Uterus (tissue), 3 donors: ENCODE measurements at regions not wholly inside any gene's neighbourhood (a gene's known extent, or its start where the extent isn't known, plus 50 kb on each side); places are given as distances from the start of the nearest gene placed in this dataset.

Source experiments
- DNase-seq, 2 donors: peaks; one replicate each; pipeline ENCODE4 v3.0.0-alpha.2; 2019 to 2020
- H3K27ac ChIP-seq, 2 donors: fragments of 200-600 bp; sonication (generic); 1 replicate in 1 of 2; 2 replicates in 1 of 2; pipeline ENCODE4 v1.5.1; 2016 to 2018
- H3K27me3 ChIP-seq, 2 donors: fragments of 200-600 bp; sonication (generic); one replicate each; pipeline ENCODE4 v1.5.1; 2018 to 2019; ENCODE audit warnings: control low read depth in 1 of 2
- H3K36me3 ChIP-seq, 2 donors: fragments of 200-600 bp; sonication (generic); one replicate each; pipeline ENCODE4 v1.5.1; 2019; ENCODE audit warnings: control low read depth in 1 of 2
- H3K4me1 ChIP-seq, 2 donors: fragments of 200-600 bp; sonication (generic); one replicate each; pipeline ENCODE4 v1.5.1; 2018 to 2019; ENCODE audit warnings: control low read depth in 1 of 2
- H3K4me3 ChIP-seq, 2 donors: fragments of 200-600 bp; sonication (generic); 1 replicate in 1 of 2; 2 replicates in 1 of 2; pipeline ENCODE4 v1.5.1; 2018 to 2019; ENCODE audit warnings: mild to moderate bottlenecking in 1 of 2
- H3K9me3 ChIP-seq, 2 donors: fragments of 200-600 bp; sonication (generic); one replicate each; pipeline ENCODE4 v1.5.1; 2019; ENCODE audit warnings: control low read depth in 1 of 2
- POLR2A ChIP-seq, 2 donors: fragments of 450-650 bp; IDR thresholded peaks; one replicate each; pipeline ENCODE4 v1.6.1; 2016; ENCODE audit warnings: antibody characterized with exemption in 2 of 2, mild to moderate bottlenecking in 1 of 2, moderate library complexity in 1 of 2
- intact Hi-C: fragments of 100-400 bp; cut with DNase I; formaldehyde crosslinking; loops from one replicate; pipeline ENCODE4 v1.15.1; 2023; ENCODE audit warnings: low total_unique reads
- TF ChIP-seq, protein P1 (sequence below), 4 experiments: fragments of 200-600 bp in 2 of 4; fragments of 450-650 bp in 2 of 4; sonication (generic) in 2 of 4; IDR thresholded peaks; one replicate each; pipeline ENCODE4 v1.5.1; 2016 to 2019; ENCODE audit warnings: antibody characterized with exemption in 4 of 4, mild to moderate bottlenecking in 2 of 4, moderate library complexity in 1 of 4
- donor health status: DM: yes; HTN: yes; CAD: no.

GRCh38 chr3:159625594-159625993 is 363.0 kb upstream of the IL12A start:
- Histone ChIP-seq H3K4me1 (no peaks in the 10 kb centered on the region), H3K9me3 (no peaks in the 10 kb centered on the region), H3K27ac (no peak overlapping the region), H3K36me3 (no peaks in the 10 kb centered on the region), H3K4me3 (no peak overlapping the region), H3K27me3 (no peaks in the 10 kb centered on the region)
- TF ChIP-seq POLR2A (IDR thresholded peaks at IDR 0.05): no peak
- TF ChIP-seq, protein P1, sequence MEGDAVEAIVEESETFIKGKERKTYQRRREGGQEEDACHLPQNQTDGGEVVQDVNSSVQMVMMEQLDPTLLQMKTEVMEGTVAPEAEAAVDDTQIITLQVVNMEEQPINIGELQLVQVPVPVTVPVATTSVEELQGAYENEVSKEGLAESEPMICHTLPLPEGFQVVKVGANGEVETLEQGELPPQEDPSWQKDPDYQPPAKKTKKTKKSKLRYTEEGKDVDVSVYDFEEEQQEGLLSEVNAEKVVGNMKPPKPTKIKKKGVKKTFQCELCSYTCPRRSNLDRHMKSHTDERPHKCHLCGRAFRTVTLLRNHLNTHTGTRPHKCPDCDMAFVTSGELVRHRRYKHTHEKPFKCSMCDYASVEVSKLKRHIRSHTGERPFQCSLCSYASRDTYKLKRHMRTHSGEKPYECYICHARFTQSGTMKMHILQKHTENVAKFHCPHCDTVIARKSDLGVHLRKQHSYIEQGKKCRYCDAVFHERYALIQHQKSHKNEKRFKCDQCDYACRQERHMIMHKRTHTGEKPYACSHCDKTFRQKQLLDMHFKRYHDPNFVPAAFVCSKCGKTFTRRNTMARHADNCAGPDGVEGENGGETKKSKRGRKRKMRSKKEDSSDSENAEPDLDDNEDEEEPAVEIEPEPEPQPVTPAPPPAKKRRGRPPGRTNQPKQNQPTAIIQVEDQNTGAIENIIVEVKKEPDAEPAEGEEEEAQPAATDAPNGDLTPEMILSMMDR (IDR thresholded peaks at IDR 0.05): no peak
- intact Hi-C loops: no loop called here
- DNase-seq: no peak

GRCh38 chr3:159626598-159626997 is 362.0 kb upstream of the IL12A start:
- no peaks in the 10 kb centered on the region for H3K27me3 ChIP-seq
- intact Hi-C loops: no loop called here
- H3K4me3 ChIP-seq: no peak overlapping the region
- H3K27ac ChIP-seq: no peak overlapping the region
- no peaks in the 10 kb centered on the region for H3K9me3 ChIP-seq
- no peak for TF ChIP-seq POLR2A (IDR thresholded peaks at IDR 0.05)
- TF ChIP-seq, protein P1 (IDR thresholded peaks at IDR 0.05): no peak
- H3K4me1 ChIP-seq: no peaks in the 10 kb centered on the region
- H3K36me3 ChIP-seq: no peaks in the 10 kb centered on the region
- DNase-seq: no peak

- no peaks in the 10 kb centered on the region for H3K36me3 ChIP-seq
- H3K27me3 ChIP-seq: no peaks in the 10 kb centered on the region
- H3K4me3 ChIP-seq: no peak overlapping the region
- H3K4me1 ChIP-seq: no peaks in the 10 kb centered on the region
- DNase-seq: no peak
- intact Hi-C loops: no loop called here
- TF ChIP-seq, protein P1 (IDR thresholded peaks at IDR 0.05): no peak
- no peak for TF ChIP-seq POLR2A (IDR thresholded peaks at IDR 0.05)
- no peaks in the 10 kb centered on the region for H3K9me3 ChIP-seq
- no peak overlapping the region for H3K27ac ChIP-seq
Observed at GRCh38 chr3:159627229-159627628, 361.4 kb upstream of the IL12A start.

- no peaks in the 10 kb centered on the region for H3K27me3 ChIP-seq
- H3K27ac ChIP-seq: no peak overlapping the region
- no peaks in the 10 kb centered on the region for H3K36me3 ChIP-seq
- no peak for TF ChIP-seq POLR2A (IDR thresholded peaks at IDR 0.05)
- TF ChIP-seq, protein P1 (IDR thresholded peaks at IDR 0.05): no peak
- no peak for DNase-seq
- no peaks in the 10 kb centered on the region for H3K4me1 ChIP-seq
- no peak overlapping the region for H3K4me3 ChIP-seq
- H3K9me3 ChIP-seq: no peaks in the 10 kb centered on the region
- intact Hi-C loops: no loop called here
Observed at GRCh38 chr3:159627634-159628033, 361.0 kb upstream of the IL12A start.

DNA sequence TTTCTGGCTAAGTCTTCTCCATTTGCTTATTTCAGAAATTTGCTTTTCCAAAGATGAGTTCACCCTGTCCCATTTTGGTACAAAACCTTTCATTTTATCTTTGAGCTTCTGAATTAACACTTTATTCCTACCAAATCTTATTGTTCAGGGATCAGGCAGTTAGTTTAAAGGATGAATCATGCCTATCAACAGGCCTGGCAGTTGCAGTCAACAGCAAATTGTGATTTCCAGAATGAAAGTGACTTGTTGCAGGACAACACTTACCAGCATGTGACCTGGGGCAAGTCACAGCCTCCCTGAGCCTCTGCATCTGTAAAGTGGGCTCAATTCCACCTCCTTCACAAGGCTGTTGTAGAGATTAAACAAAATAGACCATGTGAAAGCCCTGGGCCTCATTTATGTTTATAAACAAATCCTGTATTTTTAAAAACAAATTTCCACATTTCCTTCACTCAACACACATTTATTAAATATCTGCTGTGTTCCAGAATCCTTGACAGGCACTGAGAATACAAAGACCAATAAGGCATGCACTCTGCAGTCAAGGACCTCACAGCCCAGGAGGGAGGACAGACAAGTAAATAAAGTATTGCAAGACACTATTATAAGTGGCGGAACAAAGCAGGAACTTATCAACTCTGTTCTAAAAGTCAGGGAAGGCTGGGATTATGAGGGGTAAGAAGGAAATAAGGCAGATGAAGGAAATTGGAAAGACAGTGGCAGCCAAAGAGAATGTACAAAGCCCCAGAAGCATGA is 359.1 kb upstream of the IL12A start:
- TF ChIP-seq, protein P1 (IDR thresholded peaks at IDR 0.05): no peak
- no peak for TF ChIP-seq POLR2A (IDR thresholded peaks at IDR 0.05)
- DNase-seq: no peak
- H3K27me3 ChIP-seq: no peaks in the 10 kb centered on the region
- intact Hi-C loops: no loop called here
- no peaks in the 10 kb centered on the region for H3K9me3 ChIP-seq
- H3K4me1 ChIP-seq: no peaks in the 10 kb centered on the region
- H3K36me3 ChIP-seq: no peaks in the 10 kb centered on the region
- no peak overlapping the region for H3K4me3 ChIP-seq
- no peak overlapping the region for H3K27ac ChIP-seq
